Left renal cortex interstitium (tissue), 4 donors: ENCODE measurements at regions not wholly inside any gene's neighbourhood (a gene's known extent, or its start where the extent isn't known, plus 50 kb on each side); places are given as distances from the start of the nearest gene placed in this dataset.

ENCODE experiments used
- DNase-seq, 4 donors: peaks; one replicate each; pipeline ENCODE4 v3.0.0-alpha.2; 2013; ENCODE audit warnings: low read depth in 4 of 4, low spot score in 2 of 4, missing footprints in 1 of 4

- DNase-seq, result no peak
Observed at GRCh38 chr11:27604416-27604815, 95.8 kb downstream of the BDNF start.

GRCh38 chr11:27603376-27603990 lies 96.8 kb downstream of the BDNF start:
- no peak for DNase-seq

- no peak for DNase-seq
Observed at GRCh38 chr11:27600656-27601055, 94.1 kb upstream of the LIN7C start.

- no peak for DNase-seq
Observed at GRCh38 chr11:27599217-27599616, 92.6 kb upstream of the LIN7C start.

- no peak for DNase-seq
Observed at GRCh38 chr11:27596802-27597201, 90.2 kb upstream of the LIN7C start.

- DNase-seq, result no peak
Observed at GRCh38 chr11:27596388-27596787, 89.8 kb upstream of the LIN7C start.

- DNase-seq, result no peak
Observed at GRCh38 chr11:27592098-27592780, 85.7 kb upstream of the LIN7C start.

GRCh38 chr11:27582621-27583020 lies 76.1 kb upstream of the LIN7C start:
- no peak for DNase-seq

GRCh38 chr11:27574342-27574741 lies 67.8 kb upstream of the LIN7C start:
- no peak for DNase-seq

GRCh38 chr11:27573024-27573423 lies 66.5 kb upstream of the LIN7C start:
- DNase-seq, result no peak

GRCh38 chr11:27571154-27571810 lies 64.7 kb upstream of the LIN7C start:
- peak in 1 of 4 donors; percentile 13 for DNase-seq

GRCh38 chr11:27570542-27570941 lies 64.0 kb upstream of the LIN7C start:
- no peak for DNase-seq

GRCh38 chr11:27563641-27564040 lies 57.1 kb upstream of the LIN7C start:
- no peak for DNase-seq

GRCh38 chr11:27563201-27563600 lies 56.6 kb upstream of the LIN7C start:
- no peak for DNase-seq

GRCh38 chr11:27558401-27558800 lies 51.8 kb upstream of the LIN7C start:
- DNase-seq, result no peak

- no peak for DNase-seq
Observed at GRCh38 chr11:27557226-27557625, 50.7 kb upstream of the LIN7C start.
